Naive thymus-derived CD4-positive, alpha-beta T cell (primary cell): ENCODE measurements at regions not wholly inside any gene's neighbourhood (a gene's known extent, or its start where the extent isn't known, plus 50 kb on each side); places are given as distances from the start of the nearest gene placed in this dataset.

Experiments used
- ATAC-seq: fragments of 150-1000 bp; cut with Tn5 transposase; 2 replicates; pipeline ENCODE4 v1.10.0; 2021; ENCODE audit warnings: mild to moderate bottlenecking, moderate library complexity
- CTCF ChIA-PET: fragments of 350-600 bp; sonication (Branson Sonifier 250); formaldehyde crosslinking; loops from one replicate; lab custom pipeline; 2021; ENCODE audit warnings: antibody characterized with exemption; lab: Charles Lee
- POLR2A ChIA-PET: fragments of 350-600 bp; sonication (Branson Sonifier 250); formaldehyde crosslinking; loops from one replicate; lab custom pipeline; 2021; ENCODE audit warnings: antibody characterized with exemption, inconsistent platforms; lab: Charles Lee
- DNase-seq, 9 donors: peaks; one replicate each; pipeline versions ENCODE4 v3.0.0 to v3.0.0-alpha.2; 2020 to 2022; ENCODE audit warnings: mixed read lengths in 1 of 9
- H3K27ac ChIP-seq: one replicate; pipeline ENCODE4 v1.7.0; 2013; ENCODE audit warnings: mild to moderate bottlenecking, low read depth, low read length, moderate library complexity
- H3K27me3 ChIP-seq, 2 donors: one replicate each; pipeline ENCODE4 v1.7.0; 2013; ENCODE audit warnings: low read length in 2 of 2, mild to moderate bottlenecking in 2 of 2, moderate library complexity in 2 of 2; ENCODE audit not compliant: control insufficient read depth in 2 of 2, insufficient read depth in 2 of 2
- H3K36me3 ChIP-seq, 3 experiments: 1 replicate in 2 of 3; 2 replicates in 1 of 3; pipeline ENCODE4 v1.7.0; 2013; ENCODE audit warnings: low read length in 3 of 3, mild to moderate bottlenecking in 3 of 3, moderate library complexity in 1 of 3; ENCODE audit not compliant: insufficient read depth in 3 of 3, control insufficient read depth in 2 of 3
- H3K4me1 ChIP-seq, 2 donors: one replicate each; pipeline ENCODE4 v1.7.0; 2013; ENCODE audit warnings: low read length in 2 of 2, mild to moderate bottlenecking in 2 of 2, moderate library complexity in 1 of 2; ENCODE audit not compliant: control insufficient read depth in 2 of 2, insufficient read depth in 2 of 2
- H3K4me3 ChIP-seq: 2 replicates; pipeline ENCODE4 v1.7.0; 2013; ENCODE audit warnings: mild to moderate bottlenecking, low read length
- H3K9me3 ChIP-seq, 3 experiments: 1 replicate in 2 of 3; 2 replicates in 1 of 3; pipeline ENCODE4 v1.7.0; 2013; ENCODE audit warnings: low read length in 3 of 3; ENCODE audit not compliant: control insufficient read depth in 2 of 3
- H3K27ac Mint-ChIP-seq, 9 donors: one replicate each; pipeline ENCODE4 v1.8.0; 2020 to 2022; ENCODE audit warnings: mixed read lengths in 9 of 9, mild to moderate bottlenecking in 8 of 9, moderate library complexity in 5 of 9, inconsistent platforms in 2 of 9
- H3K27me3 Mint-ChIP-seq, 5 donors: one replicate each; pipeline ENCODE4 v1.8.0; 2021 to 2022; ENCODE audit warnings: mixed read lengths in 5 of 5, mild to moderate bottlenecking in 1 of 5
- H3K36me3 Mint-ChIP-seq, 5 donors: one replicate each; pipeline ENCODE4 v1.8.0; 2020 to 2022; ENCODE audit warnings: mixed read lengths in 5 of 5, mild to moderate bottlenecking in 3 of 5, inconsistent platforms in 1 of 5
- H3K4me1 Mint-ChIP-seq, 7 donors: one replicate each; pipeline ENCODE4 v1.8.0; 2020 to 2022; ENCODE audit warnings: mixed read lengths in 7 of 7, mild to moderate bottlenecking in 3 of 7, inconsistent platforms in 1 of 7
- H3K4me3 Mint-ChIP-seq, 10 donors: one replicate each; pipeline ENCODE4 v1.8.0; 2020 to 2022; ENCODE audit warnings: mild to moderate bottlenecking in 10 of 10, mixed read lengths in 10 of 10, moderate library complexity in 6 of 10, inconsistent platforms in 2 of 10
- H3K9me3 Mint-ChIP-seq, 11 donors: one replicate each; pipeline ENCODE4 v1.8.0; 2020 to 2022; ENCODE audit warnings: mixed read lengths in 11 of 11, mild to moderate bottlenecking in 4 of 11, inconsistent platforms in 1 of 11, moderate library complexity in 1 of 11
- intact Hi-C, 2 donors: fragments of 100-400 bp; cut with micrococcal nuclease; formaldehyde crosslinking; loops; one replicate each; pipeline ENCODE4 v1.15.1; 2023

DNA sequence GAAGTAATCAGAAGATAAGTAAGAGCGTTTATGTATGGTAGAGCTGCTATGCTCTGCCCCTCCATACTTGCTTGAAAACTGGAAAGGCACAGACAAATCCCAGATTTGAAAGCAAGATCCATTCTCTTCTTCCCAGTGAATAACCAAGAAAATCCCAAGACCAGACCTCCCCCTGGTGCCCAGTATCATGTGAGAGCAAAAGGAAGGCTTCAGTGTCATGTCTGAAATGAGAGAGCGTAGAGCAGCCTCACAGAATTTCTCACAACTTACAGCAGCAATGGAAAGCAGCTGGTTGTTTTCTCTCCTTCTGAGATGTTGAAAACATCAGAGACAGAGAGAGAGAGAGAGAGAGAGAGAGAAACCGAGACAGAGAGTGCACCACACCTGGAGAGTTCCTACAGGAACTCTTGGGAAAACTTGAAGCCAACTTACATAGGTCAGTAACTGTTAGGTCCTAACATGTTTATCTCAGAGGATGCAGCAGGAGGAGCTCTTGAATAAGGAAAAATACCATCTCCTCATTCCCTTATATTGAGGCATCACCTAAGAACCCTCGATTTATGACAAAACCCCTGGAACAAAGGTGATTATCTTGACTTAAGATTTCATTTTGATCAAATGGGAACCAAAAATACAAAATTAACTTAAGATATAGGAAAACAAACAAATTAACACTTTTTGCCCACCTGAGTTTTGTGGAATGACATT is 273.3 kb downstream of the NSUN3 start:
- H3K27me3 Mint-ChIP-seq = peaks cover 0 to 4% (median 0%) of the 10 kb centered on the region in 5 donors
- Histone ChIP-seq H3K4me3 (no peak overlapping the region), H3K27ac (no peak overlapping the region), H3K27me3 (no peaks in the 10 kb centered on the region), H3K4me1 (no peaks in the 10 kb centered on the region), H3K9me3 (no peaks in the 10 kb centered on the region), H3K36me3 (no peaks in the 10 kb centered on the region)
- H3K27ac Mint-ChIP-seq = no peak overlapping the region
- DNase-seq (no peak), ATAC-seq (no peak)
- H3K4me3 Mint-ChIP-seq = no peak overlapping the region
- H3K4me1 Mint-ChIP-seq = no peaks in the 10 kb centered on the region
- H3K36me3 Mint-ChIP-seq = no peaks in the 10 kb centered on the region
- H3K9me3 Mint-ChIP-seq = peaks cover 0 to 10% (median 4%) of the 10 kb centered on the region in 11 donors
- intact Hi-C loops = no loop called here
- ChIA-PET CTCF (no interaction called here), POLR2A (no interaction called here)

GRCh38 chr3:94345101-94345500 is 282.2 kb downstream of the NSUN3 start:
- ChIA-PET POLR2A (no interaction called here), CTCF (no interaction called here)
- H3K36me3 Mint-ChIP-seq = no peaks in the 10 kb centered on the region
- no peaks in the 10 kb centered on the region for H3K27me3 ChIP-seq
- no peak overlapping the region for H3K27ac Mint-ChIP-seq
- intact Hi-C loops = no loop called here
- H3K36me3 ChIP-seq = no peaks in the 10 kb centered on the region
- H3K4me3 Mint-ChIP-seq = no peak overlapping the region
- no peaks in the 10 kb centered on the region for H3K4me1 Mint-ChIP-seq
- peaks cover 0 to 2% (median 0%) of the 10 kb centered on the region in 5 donors for H3K27me3 Mint-ChIP-seq
- H3K4me3 ChIP-seq = no peak overlapping the region
- no peaks in the 10 kb centered on the region for H3K4me1 ChIP-seq
- no peak for ATAC-seq
- no peak overlapping the region for H3K27ac ChIP-seq
- no peaks in the 10 kb centered on the region for H3K9me3 ChIP-seq
- no peak for DNase-seq
- peaks cover 0 to 31% (median 8%) of the 10 kb centered on the region in 11 donors for H3K9me3 Mint-ChIP-seq

- H3K4me1 Mint-ChIP-seq = no peaks in the 10 kb centered on the region
- no peak overlapping the region for H3K4me3 ChIP-seq
- H3K27me3 Mint-ChIP-seq = no peaks in the 10 kb centered on the region
- DNase-seq (no peak), ATAC-seq (no peak)
- H3K9me3 ChIP-seq = no peaks in the 10 kb centered on the region
- POLR2A ChIA-PET = no interaction called here
- CTCF ChIA-PET = no interaction called here
- no peaks in the 10 kb centered on the region for H3K27me3 ChIP-seq
- no peak overlapping the region for H3K27ac ChIP-seq
- no peak overlapping the region for H3K27ac Mint-ChIP-seq
- H3K9me3 Mint-ChIP-seq = peaks cover 0 to 24% (median 8%) of the 10 kb centered on the region in 11 donors
- no peaks in the 10 kb centered on the region for H3K36me3 Mint-ChIP-seq
- H3K4me3 Mint-ChIP-seq = no peak overlapping the region
- no peaks in the 10 kb centered on the region for H3K4me1 ChIP-seq
- intact Hi-C loops = no loop called here
- H3K36me3 ChIP-seq = no peaks in the 10 kb centered on the region
Measured at GRCh38 chr3:94349310-94349878, 286.5 kb downstream of the NSUN3 start.

DNA sequence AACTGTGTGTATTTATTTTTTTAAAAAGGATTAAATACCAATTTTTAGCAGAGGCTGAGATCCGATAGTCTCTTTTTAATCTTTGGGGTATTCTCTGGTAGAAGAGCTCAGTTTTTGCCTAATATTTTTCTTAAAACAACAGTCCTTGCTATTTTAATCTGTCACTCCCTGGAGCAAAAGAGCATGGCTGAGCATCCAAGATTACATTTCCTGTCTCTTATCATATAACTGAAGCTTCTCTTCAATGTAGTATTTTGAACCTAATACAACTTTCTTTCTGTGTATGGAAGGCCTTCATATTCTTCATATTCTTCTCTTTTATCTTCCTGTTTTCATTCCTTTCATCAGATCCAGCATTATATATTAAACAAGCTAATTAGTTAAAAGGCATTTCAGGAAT is 293.7 kb downstream of the NSUN3 start:
- Histone ChIP-seq H3K9me3 (no peaks in the 10 kb centered on the region), H3K27me3 (no peaks in the 10 kb centered on the region), H3K4me3 (no peak overlapping the region), H3K36me3 (no peaks in the 10 kb centered on the region), H3K4me1 (no peaks in the 10 kb centered on the region), H3K27ac (no peak overlapping the region)
- Mint-ChIP-seq H3K36me3 (no peaks in the 10 kb centered on the region), H3K27me3 (no peaks in the 10 kb centered on the region), H3K9me3 (peaks cover 0 to 6% (median 0%) of the 10 kb centered on the region in 11 donors), H3K4me1 (no peaks in the 10 kb centered on the region), H3K27ac (no peak overlapping the region), H3K4me3 (no peak overlapping the region)
- CTCF ChIA-PET = no interaction called here
- intact Hi-C loops = no loop called here
- DNase-seq = no peak
- POLR2A ChIA-PET = no interaction called here
- ATAC-seq = no peak

GRCh38 chr3:94359996-94360395 is 297.1 kb downstream of the NSUN3 start:
- Mint-ChIP-seq H3K36me3 (no peaks in the 10 kb centered on the region), H3K9me3 (peaks cover 0 to 6% (median 0%) of the 10 kb centered on the region in 11 donors), H3K27ac (no peak overlapping the region), H3K4me1 (no peaks in the 10 kb centered on the region), H3K4me3 (no peak overlapping the region), H3K27me3 (no peaks in the 10 kb centered on the region)
- intact Hi-C loops = no loop called here
- H3K27ac ChIP-seq = no peak overlapping the region
- DNase-seq (no peak), ATAC-seq (no peak)
- ChIA-PET POLR2A (no interaction called here), CTCF (no interaction called here)
- H3K9me3 ChIP-seq = no peaks in the 10 kb centered on the region
- H3K4me3 ChIP-seq = no peak overlapping the region
- H3K36me3 ChIP-seq = no peaks in the 10 kb centered on the region
- no peaks in the 10 kb centered on the region for H3K27me3 ChIP-seq
- no peaks in the 10 kb centered on the region for H3K4me1 ChIP-seq

DNA sequence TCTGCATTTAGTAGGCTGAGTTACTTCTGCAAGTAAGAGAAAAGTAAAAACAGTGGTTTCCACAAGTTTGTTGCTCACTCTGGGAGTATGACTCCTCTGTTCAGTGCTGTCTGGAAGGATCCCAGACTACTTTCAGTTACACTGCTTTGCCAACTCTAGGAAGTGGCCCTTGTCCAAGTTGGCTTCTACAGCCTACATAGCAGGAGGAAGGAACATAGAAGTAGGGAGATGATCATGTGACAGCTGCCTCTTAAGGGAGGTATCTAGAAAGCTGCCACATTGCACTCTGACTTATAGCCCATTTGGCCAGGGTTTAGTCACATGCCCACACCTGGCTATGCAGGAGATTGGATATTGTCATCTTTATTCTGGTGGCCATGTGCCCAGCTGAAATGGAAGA is 298.1 kb downstream of the NSUN3 start:
- ATAC-seq (no peak), DNase-seq (no peak)
- Histone ChIP-seq H3K4me3 (no peak overlapping the region), H3K36me3 (no peaks in the 10 kb centered on the region), H3K4me1 (no peaks in the 10 kb centered on the region), H3K9me3 (no peaks in the 10 kb centered on the region), H3K27ac (no peak overlapping the region), H3K27me3 (no peaks in the 10 kb centered on the region)
- Mint-ChIP-seq H3K4me1 (no peaks in the 10 kb centered on the region), H3K4me3 (no peak overlapping the region), H3K27ac (no peak overlapping the region), H3K9me3 (peaks cover 0 to 6% (median 2%) of the 10 kb centered on the region in 11 donors), H3K27me3 (no peaks in the 10 kb centered on the region), H3K36me3 (no peaks in the 10 kb centered on the region)
- POLR2A ChIA-PET = no interaction called here
- intact Hi-C loops = no loop called here
- CTCF ChIA-PET = no interaction called here

DNA sequence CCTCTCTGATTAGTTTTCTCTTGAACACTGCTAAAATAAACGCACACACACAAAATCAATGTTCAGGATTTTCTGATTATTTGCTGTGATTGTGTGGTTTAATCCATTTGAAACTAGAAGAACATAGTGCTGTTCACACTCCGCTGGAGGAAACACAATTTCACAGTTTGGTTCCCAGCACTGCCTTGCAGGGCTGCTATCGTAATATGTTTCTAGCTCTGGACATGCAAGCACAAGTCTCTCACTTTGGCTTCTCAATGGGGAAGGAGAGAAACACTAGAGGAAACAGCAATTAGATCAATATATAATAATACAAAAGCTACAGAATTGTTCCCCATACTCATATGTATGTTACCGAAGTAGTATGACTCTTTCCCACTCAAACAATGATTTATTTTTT is 299.5 kb downstream of the NSUN3 start:
- Mint-ChIP-seq H3K27me3 (no peaks in the 10 kb centered on the region), H3K9me3 (peaks cover 0 to 11% (median 3%) of the 10 kb centered on the region in 11 donors), H3K27ac (no peak overlapping the region), H3K4me3 (no peak overlapping the region), H3K4me1 (no peaks in the 10 kb centered on the region), H3K36me3 (no peaks in the 10 kb centered on the region)
- intact Hi-C loops = no loop called here
- no peak overlapping the region for H3K27ac ChIP-seq
- H3K4me3 ChIP-seq = no peak overlapping the region
- ATAC-seq (no peak), DNase-seq (no peak)
- H3K36me3 ChIP-seq = no peaks in the 10 kb centered on the region
- no peaks in the 10 kb centered on the region for H3K4me1 ChIP-seq
- no peaks in the 10 kb centered on the region for H3K27me3 ChIP-seq
- no peaks in the 10 kb centered on the region for H3K9me3 ChIP-seq
- ChIA-PET POLR2A (no interaction called here), CTCF (no interaction called here)
